Fibroblast of lung (primary cell): ENCODE measurements at regions not wholly inside any gene's neighbourhood (a gene's known extent, or its start where the extent isn't known, plus 50 kb on each side); places are given as distances from the start of the nearest gene placed in this dataset.

Experiments
- CTCF ChIP-seq, 2 donors: IDR thresholded peaks in 1 of 2; conservative IDR thresholded peaks in 1 of 2; 1 replicate in 1 of 2; 2 replicates in 1 of 2; pipeline ENCODE4 v1.5.1; 2011 to 2012; ENCODE audit warnings: low read length in 2 of 2, control low read depth in 1 of 2, inconsistent platforms in 1 of 2, low read depth in 1 of 2, mild to moderate bottlenecking in 1 of 2
- EZH2 ChIP-seq: IDR thresholded peaks from 2 replicates; pipeline ENCODE4 v1.5.1; 2012; ENCODE audit warnings: low read length, control low read depth, mild to moderate bottlenecking; ENCODE audit errors: missing control alignments

DNA sequence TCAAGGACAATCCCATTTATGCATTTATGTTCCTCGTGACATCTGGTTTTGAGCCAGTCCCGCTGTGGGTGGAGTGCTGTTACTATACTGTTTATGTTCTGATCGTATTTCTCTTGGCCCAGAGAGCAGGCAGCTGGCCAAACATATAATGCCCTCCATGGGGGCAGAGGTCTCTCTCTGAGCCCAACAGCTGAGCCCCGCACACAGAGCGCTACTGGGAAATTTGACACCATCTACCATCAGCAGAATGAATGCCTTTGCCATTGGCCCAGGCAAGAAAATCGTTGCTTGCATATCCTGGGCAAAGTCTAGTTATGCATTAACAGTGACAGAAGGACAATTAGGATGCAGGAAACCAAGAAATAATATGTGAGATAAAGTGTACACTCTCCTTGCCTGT is 126.8 kb upstream of the CACNA1A start:
- no peak for TF ChIP-seq CTCF (conservative IDR thresholded peaks at IDR 0.05 in 1 of 2, IDR thresholded peaks at IDR 0.05 in 1 of 2; ENCODE audit: low read depth in 1 of 2, low read length in 2 of 2)
- no peak for TF ChIP-seq EZH2
